HG03159 (cell line): ENCODE measurements at regions not wholly inside any gene's neighbourhood (a gene's known extent, or its start where the extent isn't known, plus 50 kb on each side); places are given as distances from the start of the nearest gene placed in this dataset.

ENCODE experiments used
- ATAC-seq: cut with Tn5 transposase; IDR thresholded peaks from one replicate; pipeline ENCODE4 v1.9.1; 2021; ENCODE audit warnings: mild to moderate bottlenecking, moderate library complexity; ENCODE audit not compliant: unreplicated experiment

DNA sequence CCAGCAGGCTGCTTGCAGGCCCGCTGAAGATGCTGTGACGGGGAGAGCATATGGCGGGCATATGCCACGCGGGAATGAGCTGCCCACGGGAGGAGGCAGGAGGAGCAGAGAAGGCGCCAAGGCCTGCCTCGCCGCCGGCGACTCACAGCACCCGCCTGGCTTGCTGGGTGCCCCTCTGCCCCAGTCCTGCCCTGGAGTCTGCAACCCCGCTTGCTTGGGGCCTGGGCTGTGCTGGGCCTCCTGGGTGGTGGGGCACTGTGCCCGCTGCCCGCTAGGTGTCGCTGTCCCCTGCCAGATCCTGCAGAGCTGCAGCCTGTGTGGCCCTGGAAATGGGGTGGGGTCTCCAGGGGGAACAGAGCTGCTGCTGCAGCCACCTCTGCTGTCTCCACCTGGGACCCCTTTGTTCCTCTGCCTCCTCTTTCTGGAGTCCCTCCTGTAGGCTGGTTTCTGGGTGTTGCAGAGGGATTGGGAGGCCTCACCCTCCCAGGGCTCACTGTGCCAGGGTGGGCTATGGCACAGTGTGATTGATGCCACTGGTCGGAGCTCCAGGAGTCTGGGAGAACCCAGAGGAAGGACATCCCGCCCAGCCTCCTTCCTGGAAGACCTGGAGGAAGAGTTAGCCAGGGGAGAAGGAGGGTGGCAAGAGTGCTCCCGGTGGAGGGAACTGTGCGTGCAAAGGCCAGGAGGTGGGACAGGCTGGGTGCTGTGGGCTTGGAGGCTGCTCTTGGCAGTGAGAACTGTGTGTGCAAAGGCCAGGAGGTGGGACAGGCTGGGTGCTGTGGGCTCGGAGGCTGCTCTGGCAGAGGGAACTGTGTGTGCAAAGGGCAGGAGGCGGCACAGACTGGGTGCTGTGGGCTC, 141.0 kb upstream of the CIBAR2 start:
- ATAC-seq: peak; percentile 64

DNA sequence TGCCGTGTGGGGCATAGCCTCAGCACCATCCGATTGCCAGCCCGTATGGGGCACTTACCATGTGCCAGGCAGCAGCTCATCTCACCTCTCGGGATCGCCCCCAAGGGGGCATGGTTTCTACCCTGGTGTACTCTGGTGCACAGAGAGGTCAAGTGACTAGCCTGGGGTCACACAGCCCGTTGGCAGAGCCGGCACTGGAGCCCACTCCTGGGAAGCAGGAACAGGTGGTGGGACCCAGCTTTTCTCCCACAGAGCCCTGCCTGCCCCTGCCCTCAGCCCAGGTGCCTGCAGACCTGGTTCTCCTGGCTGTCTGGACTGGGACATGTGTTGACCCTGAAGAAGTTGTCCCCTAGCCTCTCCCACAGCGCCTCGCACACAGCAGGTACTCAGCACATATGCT, 141.8 kb upstream of the CIBAR2 start:
- no peak for ATAC-seq

DNA sequence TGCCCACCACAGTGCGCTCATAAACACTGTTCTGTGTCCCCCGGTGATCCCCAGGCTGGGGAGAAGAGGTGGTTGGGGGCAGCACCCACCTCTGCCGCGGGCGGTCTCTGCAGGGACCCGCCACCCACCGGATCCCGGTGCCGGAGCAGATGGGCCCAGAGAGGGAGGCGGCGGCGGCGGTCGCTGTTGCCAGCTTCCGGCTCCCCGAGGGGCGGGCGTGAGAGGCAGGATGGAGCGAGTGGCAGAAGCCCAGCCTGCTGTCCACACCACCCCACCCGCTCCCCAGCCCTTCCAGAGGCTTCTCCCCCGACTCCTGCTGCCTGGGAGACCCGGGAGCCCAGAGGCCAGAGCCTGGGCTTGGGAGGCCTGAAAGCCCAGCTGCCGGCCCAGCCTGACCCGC, 142.6 kb upstream of the CIBAR2 start:
- ATAC-seq: no peak

DNA sequence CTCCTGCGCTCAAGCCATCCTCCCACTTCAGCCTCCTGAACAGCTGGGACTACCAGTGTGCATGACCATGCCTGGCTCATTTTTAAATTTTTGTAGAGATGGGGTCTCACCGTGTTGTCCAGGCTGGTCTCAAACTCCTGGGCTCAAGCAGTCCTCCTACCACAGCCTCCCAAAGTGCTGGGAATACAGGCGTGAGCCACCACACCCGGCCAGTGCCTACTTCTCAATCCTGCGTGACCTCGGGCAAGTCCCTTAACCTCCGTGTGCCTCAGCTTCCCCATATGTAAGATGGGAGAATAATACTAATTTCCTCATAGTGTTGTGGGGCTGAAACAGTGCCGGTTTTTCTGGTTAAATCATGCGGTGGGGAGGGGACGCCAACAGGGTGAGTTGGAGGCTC, 143.5 kb upstream of the CIBAR2 start:
- ATAC-seq: no peak

DNA sequence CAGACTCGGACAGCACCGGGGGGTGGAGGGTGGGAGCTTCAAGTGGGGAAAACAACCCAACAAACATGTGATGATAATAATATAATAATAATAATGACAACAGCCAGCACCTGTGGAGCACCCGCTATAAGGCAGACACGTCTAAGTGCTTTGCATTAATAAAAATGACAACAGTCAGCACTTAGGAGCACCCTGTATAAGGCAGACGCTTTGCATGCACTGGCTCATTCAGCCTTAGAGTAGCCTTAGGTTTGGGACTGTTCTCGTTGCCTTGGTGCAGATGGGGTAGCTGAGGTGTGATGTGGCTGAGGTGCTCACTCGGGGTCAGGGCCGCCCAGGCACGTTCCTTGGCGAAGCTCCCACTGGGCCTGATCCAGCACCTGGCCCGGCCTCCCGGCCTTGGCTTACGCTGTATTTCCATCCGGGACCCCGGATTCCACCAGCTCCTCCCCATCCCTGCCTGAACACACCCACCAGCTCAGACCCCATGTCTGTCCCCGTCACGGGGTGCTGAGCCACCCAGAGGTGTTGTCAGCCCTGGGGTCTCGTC, 144.0 kb upstream of the CIBAR2 start:
- no peak for ATAC-seq

DNA sequence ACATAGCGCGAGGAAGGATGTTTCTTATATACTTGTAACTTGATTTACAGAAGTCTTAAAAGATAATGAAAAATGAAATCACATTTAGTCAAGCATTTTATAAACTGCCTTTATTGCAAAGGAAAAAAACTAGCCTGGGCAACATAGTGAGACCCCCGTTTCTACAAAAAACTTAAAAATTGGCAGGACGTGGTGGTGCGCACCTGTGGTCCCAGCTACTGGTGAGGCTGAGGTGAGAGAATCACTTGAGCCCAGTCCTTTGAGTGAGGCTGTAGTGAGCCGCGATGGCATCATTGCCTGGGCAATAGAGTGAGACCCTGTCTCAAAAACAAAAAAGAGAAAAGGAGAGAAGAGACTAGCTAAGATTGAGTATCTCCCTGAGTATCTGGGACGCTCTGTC, 145.2 kb upstream of the CIBAR2 start:
- no peak for ATAC-seq

DNA sequence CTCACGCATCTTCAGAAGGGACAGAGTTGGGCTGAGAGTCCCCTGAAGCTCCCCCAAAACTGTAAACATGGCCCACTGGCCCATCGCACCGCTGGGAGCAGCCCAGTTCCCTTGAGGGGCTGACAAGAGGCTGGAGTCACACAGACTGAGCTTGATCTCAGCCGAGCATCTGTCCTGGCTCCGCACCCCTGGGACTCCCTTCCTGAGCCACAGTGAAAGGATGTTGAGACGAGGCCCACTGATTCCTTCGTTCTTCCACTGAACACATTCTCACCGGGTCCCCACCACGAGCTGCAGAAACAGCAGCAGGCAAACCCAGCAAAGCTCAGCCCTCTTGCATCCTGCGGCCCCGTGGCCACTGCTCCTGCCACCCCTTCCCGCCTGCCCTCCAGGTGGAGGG, 145.9 kb upstream of the CIBAR2 start:
- ATAC-seq: no peak

DNA sequence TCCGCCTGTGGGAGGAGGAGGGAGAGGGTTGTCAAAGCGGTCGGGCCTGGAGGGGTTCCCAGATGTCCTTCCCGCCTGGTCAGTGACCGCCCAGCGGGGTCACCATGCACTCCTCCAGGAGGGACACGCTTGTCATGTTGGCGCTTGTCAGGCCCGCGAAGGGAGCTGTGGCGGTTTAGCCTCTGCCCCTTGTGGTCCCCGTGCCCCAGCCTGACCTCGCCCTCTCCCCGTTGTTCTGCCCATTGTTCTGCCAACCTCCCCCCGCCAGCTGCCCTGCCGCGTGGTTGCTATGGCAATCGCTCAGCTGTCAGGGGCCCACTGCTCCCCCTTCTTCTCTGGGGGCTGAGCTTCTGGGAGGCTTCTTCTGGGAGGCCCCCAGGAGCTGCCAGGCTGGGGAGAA, 146.4 kb upstream of the CIBAR2 start:
- no peak for ATAC-seq

DNA sequence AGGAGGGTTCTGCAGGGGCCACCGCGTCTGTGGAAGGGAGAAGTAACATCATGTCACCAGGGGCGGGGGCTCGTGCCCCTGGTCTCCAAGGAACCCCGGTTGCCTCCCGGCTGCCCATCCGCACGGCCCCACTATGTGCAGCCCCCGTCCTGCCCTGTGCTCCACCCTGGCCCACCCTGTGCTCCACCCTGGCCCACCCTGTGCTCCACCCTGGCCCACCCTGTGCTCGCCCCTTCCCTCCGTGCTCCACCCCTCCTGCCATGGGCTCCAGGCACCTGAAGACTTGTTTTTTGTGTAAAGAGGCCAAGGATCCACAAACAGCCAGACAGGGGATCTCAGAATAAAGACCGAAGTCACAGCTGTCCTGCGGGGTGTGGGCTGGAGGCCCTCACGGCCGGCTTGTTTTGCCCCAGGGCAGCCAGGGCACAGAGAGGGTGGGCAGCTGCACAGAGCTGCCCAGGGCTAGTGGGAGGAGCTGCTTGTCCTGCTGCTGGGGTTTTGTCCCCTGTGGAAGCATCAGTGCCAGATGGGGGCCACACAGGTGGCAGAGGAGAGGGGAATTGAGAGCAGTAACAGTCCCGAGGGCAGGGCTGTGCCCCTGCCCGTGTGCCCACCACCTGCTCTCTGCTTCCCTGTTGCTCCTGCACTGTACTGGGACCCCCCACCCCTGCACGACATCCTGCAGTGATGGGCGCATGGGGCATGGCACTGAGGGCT, 147.0 kb upstream of the CIBAR2 start:
- no peak for ATAC-seq

DNA sequence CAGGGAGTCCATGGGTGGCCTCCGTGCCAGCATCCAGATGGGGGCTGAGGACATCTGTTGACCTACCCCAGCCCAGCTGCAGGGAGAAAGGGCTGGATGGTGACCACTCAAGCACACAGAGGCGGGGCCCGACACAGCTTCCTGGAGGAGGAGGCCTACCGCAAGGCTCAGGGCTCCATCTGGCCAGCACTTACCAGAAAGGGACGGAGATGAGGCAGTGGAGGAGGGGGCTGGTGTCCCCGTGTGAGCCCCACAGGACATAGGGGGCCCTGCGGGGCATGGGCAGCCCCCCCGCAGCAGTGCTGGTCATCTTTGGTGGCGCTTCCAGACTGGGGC, 147.5 kb upstream of the CIBAR2 start:
- no peak for ATAC-seq

DNA sequence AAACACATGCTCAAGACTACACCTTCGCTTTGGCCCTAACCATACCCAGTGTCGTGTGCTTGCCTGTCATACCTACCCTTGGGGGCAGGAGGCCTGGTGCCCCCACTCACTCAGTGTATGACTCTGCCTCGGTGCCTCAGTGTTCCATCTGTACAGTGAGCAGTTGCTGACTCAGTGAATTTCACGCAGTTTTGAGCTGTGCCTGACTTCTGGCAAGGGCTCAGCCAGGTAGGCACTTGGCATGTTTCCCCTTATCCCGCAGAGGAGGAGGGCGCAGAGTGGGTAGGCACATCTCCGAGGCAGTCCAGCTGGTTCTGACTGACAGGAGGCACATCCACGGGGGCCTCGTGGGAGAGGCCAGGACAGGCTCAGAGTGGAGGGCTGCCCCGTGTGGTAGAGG, 148.9 kb upstream of the CIBAR2 start:
- ATAC-seq: no peak

DNA sequence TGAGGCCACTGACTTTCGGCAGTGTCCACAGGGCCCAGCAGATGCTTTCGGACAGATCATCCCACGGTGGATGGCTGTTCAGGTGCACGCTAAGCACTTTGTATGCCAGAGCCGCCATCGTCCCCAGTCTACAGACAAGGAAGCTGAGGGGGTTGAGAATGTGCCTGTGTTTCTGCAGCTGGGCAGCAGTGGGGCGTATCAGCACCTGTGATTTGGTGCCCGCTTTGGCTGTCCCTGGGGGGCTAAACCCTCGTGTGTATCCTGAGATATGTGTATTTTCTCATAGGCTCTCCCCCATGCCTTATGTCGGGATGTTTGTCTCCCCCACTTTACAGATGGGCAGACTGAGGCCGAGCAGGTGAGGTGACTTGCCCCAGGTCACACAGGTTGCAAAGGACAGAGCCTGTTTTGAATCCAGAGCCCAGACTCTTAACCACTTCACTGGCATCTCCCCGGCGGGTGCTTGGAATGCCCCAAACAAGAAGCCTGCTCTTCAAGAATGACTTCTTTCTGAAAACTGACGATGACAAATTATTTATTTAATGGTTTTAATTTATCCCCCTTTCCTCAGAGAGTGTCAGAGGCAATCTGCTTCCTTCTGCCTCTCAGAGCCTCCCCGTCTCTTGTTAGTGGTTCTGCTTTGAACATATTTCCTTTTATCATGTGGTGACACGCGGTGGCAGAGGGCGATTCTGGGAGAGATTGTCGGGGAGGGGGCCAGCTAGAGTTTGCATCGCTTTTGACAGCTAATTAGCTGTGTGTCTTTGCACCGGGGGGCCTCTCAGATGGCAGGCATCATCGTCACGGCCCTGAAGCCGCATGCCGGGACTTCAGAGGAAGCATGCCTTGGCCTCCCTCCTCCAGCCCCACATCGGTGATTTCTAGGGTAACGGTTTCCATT, 149.6 kb upstream of the CIBAR2 start:
- ATAC-seq: no peak

DNA sequence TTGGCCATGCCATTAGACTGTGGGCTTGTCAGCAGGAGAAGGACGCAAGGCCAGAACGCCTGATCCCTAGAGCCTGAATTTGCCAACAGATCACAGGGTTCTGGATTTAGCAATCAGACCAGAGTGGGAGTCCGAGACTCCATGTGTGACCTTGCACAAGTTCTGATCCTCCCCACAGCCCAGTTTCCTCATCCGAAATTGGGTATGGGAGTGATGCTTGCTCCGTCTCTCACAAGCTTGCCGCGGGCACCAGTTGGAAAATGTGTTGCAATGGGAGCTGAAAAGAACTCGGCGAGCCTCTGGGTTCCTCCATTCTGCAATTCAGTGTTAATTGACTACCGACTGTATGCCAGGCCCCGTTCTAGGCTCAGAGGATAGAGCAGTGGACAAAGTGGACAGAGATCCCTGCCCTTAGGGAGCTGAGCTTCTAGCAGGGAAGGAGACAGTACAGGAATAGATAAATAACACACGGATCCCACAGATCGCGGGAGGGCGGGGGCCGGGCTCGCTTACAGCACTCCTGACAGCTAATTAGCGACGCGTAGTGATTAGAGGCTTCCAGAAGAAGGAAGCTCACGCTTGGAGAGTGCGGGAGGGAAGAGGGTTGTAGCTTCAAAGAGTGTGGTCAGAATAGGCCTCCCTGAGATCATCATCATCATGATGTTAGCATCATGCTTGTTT, 150.4 kb upstream of the CIBAR2 start:
- ATAC-seq: no peak

DNA sequence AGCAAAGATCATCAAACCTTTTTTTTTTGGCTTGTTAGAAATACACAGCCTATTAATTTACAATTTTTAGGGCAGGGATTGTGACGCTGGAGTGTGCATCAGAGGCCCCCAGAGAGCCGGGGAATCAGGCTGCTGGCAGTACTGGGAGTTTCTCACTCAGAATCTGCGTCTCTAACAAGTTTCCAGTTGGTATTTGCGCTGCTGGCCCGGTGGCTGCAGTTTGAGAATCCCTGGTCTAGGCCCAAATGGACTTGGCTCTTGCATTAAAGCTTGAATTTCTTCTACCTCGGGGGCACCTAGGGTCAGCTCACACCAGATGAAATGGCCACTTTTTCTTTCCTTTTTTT, 150.9 kb upstream of the CIBAR2 start:
- no peak for ATAC-seq

DNA sequence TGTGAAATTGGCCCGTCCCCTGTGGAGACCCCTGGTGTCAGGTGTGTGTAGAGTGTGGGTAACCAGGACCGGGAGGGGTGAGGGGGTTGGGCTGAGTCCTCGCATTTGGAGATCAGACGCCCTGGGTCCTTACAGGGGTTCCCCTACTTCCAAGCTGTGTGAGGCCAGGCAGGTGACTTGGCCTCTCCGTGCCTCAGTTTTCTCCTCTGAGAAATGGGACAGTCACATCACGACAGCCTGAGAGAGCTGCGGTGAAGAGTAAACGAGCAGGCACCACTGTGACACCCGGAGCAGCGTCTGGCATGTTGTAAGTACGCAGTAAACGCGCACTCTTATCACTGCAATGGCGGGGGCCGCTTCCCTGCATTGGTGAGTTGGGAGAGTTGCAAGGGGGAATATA, 152.5 kb upstream of the CIBAR2 start:
- no peak for ATAC-seq

DNA sequence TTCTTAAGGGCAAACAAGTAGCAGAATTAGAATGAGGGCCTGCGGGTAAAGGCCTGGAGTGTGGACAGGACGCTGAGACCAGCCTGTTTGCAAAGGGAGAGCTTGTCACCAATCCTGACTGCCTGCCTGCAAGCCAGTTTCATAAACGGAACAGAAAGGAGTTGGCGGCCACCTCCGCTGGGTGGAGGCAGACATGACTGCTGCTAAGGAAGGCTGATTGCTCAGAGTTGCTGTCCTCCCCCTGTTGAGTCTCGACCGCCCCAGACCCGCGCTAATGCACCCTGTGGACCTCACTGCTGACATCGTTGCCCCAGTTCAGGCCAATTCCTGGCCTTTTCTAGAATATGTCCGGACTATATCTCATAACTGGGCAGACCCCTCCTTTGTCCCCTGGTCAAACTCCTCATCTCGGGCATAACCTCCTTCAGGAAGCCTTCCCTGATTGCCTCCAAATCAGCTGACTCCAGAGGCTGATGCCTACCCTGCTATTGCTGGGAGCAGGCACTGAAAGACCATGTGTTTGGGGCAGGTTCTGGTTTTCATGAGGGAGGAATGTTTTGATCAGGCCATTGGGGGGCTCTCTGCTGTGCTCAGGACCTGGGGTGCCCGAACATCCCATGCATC, 153.0 kb upstream of the CIBAR2 start:
- ATAC-seq: no peak

DNA sequence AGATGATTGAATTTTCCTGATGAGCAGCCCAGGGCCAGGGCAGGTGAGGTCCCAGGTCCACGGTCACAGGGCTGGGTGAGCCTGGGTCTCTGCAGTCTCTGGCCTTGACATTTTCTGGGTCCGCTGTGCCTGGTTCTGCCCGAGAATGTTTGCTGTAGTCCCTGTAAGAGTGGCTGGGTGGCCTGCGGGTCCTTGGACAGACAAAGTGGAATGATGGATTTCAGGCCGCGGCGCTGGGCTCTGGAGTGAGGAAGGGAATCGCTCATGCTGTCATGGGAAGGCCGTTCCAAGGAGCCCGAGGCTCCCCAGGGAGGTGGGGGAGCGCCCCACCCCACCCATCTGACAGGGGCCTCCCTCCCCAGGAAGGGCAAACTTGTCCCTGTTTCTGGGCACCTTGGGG, 153.5 kb upstream of the CIBAR2 start:
- no peak for ATAC-seq

DNA sequence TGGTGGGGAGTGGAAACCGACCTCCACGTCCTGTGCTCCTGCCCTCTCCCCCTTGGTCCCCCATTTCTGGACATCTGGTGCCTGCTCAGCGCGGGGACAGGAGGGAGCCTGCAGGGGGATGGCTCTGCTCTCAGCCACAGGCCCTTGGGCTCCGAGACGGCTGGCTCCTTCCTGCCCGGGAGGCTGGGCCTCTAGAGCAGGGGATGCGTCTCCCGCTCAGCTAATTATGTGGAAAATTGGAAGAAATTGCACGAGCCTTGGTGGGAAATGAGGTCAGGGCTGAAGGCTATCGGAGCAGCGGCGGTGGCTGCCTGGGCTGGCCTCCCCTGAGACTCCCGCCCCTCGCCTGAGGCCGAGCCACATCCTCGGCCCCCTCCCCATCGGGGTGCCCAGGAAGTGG, 154.6 kb upstream of the CIBAR2 start:
- ATAC-seq: no peak

DNA sequence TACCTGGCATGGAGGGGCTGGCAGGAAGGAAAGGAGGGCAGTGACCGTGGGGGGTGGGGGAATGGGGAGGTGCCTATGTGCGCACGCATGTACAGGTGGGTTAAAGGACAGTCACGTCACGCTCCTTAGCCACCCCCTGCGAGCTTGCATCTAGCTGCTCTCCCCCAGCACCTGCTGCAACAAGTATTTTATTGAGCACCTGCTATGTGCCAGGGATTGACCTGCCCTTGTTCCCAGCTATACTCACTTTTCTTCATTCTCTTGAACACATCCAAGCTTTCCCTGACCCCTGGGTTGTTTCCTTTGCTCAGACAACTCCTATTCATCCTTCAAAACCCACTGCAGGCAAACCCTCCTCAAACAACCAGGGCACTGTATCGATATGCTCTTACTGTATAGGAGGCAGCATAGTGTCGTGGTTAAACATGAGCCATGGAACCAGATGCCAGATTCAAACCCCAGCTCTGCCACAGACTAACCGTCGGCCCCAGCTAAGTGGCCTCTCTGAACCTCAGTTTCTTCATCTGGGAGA, 155.2 kb upstream of the CIBAR2 start:
- no peak for ATAC-seq

DNA sequence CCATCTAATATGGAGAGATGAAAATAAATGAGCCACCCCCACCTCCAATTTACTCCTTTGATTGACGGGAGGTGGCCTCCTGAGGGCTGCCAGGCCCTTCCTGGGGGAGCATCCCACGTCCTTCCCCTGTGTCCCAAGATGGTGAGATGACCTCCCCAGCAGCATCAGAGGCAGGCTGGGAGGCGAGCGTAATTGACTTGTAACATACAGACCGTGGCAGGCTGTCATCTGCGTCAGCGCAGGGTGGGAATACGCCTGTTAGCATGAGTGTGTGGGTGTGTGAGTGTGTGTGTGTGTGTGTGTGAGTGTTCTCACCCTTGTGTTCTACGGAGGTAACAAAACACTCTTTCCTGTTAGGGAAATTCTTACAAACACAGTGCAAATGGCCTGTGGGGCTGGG, 156.9 kb upstream of the CIBAR2 start:
- ATAC-seq: no peak
